ENCODE measurements at regions not wholly inside any gene's neighbourhood (a gene's known extent, or its start where the extent isn't known, plus 50 kb on each side); places are given as distances from the start of the nearest gene placed in this dataset.
"Not testable (repeated sequence)": the region's sequence is repeated elsewhere in the genome, so short reads cannot be mapped to it uniquely, and the experiment has no call there.

- POLR2A ChIA-PET = no interaction called here
- DNase-seq (ENCODE audit: extremely low spot score) = no peak
- CTCF ChIA-PET = no interaction called here
- no peak for TF ChIP-seq CTCF (IDR thresholded peaks at IDR 0.05; ENCODE audit: control extremely low read depth, extremely low read depth, low read depth, missing control alignments)
These were observed 73.0 kb downstream of the GBP6 start for GRCh38 chr1:89436856-89437255.

- POLR2A ChIA-PET; DNase-seq (ENCODE audit: extremely low spot score): not testable (repeated sequence)
- CTCF ChIA-PET = interaction anchor here (0.6 kb wide), 1 partner anchor 80 kb away, joined by 3 read pairs; no protein-coding TSS in a partner anchor
These were observed 74.4 kb downstream of the GBP6 start for GRCh38 chr1:89438301-89438700.

- ChIA-PET POLR2A (no interaction called here), CTCF (no interaction called here)
- TF ChIP-seq CTCF (IDR thresholded peaks at IDR 0.05; ENCODE audit: control extremely low read depth, extremely low read depth, low read depth, missing control alignments) = no peak
- no peak for DNase-seq (ENCODE audit: extremely low spot score)
These were observed 77.1 kb downstream of the GBP6 start for GRCh38 chr1:89440911-89441310.

- POLR2A ChIA-PET = interaction anchor here (0.7 kb wide), 1 partner anchor 284 kb away, joined by 5 read pairs; no protein-coding TSS in a partner anchor
- TF ChIP-seq CTCF (IDR thresholded peaks at IDR 0.05; ENCODE audit: control extremely low read depth, extremely low read depth, low read depth, missing control alignments) = no peak
- CTCF ChIA-PET = interaction anchor here (2.0 kb wide), 1 partner anchor 9 kb away, joined by 4 read pairs; no protein-coding TSS in a partner anchor
- no peak for DNase-seq (ENCODE audit: extremely low spot score)
These were observed 79.8 kb upstream of the LRRC8B start for GRCh38 chr1:89444791-89445190.

GRCh38 chr1:89451011-89451410, 73.6 kb upstream of the LRRC8B start:
- CTCF ChIA-PET = interaction anchor here (1.1 to 1.6 kb wide), 4 partner anchors 33 to 477 kb away, joined by 3 to 5 read pairs (median 4); no protein-coding TSS in a partner anchor
- TF ChIP-seq CTCF (IDR thresholded peaks at IDR 0.05; ENCODE audit: control extremely low read depth, extremely low read depth, low read depth, missing control alignments) = no peak
- POLR2A ChIA-PET = no interaction called here
- peak; percentile 10 for DNase-seq (ENCODE audit: extremely low spot score)

- ChIA-PET CTCF (interaction anchor here (0.7 to 2.3 kb wide), 8 partner anchors 11 to 480 kb away, joined by 3 to 16 read pairs (median 4); no protein-coding TSS in a partner anchor), POLR2A (no interaction called here)
- no peak for DNase-seq (ENCODE audit: extremely low spot score)
- no peak for TF ChIP-seq CTCF (IDR thresholded peaks at IDR 0.05; ENCODE audit: control extremely low read depth, extremely low read depth, low read depth, missing control alignments)
These were observed 71.3 kb upstream of the LRRC8B start for GRCh38 chr1:89453123-89453972.

Measured in GM10248 (cell line).